ENCODE measurements at regions not wholly inside any gene's neighbourhood (a gene's known extent, or its start where the extent isn't known, plus 50 kb on each side); places are given as distances from the start of the nearest gene placed in this dataset.

DNA sequence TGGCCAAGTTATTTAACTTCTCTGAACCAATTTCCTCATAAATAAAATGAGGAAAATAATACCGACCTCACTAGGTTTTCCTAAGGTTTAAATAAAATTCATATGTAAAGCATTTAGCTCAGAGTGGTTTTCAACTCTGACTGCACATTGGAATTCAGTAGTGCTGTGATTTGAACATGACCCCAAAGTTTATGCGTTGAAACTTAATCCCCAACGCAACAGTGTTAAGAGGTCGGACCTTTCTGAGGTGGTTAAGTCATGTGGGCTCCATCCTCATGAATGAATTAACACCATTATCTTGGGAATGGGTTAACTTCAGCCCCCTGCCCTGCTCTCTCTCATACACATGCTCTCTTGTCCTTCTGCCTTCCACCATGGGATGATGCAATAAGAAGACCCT is 322.2 kb downstream of the AASDHPPT start:
- DNase-seq, result no peak
- H3K27me3 ChIP-seq, result no peaks in the 10 kb centered on the region

DNA sequence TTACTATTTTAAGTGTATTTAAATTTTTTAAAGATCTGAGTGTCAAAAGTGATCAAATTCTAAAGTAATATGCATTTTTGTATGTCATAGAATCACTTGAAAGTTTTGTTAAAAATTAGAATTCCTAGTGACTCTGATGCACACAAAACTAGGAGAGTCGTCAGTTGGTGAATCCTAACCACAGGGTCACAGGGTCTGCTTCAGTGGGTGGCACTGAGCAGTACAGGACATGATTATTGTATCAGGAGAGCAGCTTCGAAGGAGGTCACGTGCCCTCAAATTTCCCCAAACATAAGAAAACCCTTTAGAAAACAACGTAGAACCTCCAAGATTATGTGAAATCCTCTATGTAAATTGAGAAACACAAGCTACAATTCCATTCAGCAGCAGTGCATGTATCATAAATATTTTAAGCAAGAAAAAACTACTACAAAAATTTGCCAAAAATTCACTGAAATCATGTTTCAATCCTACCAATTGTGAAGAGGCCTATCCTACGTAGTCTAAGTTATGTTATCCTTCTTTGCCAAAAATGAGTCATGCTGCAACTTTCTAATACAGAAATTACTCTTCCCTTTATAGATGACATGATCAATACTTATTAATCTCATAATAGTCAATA is 323.6 kb downstream of the AASDHPPT start:
- H3K27me3 ChIP-seq, result no peaks in the 10 kb centered on the region
- no peaks in the 10 kb centered on the region for H3K9me3 ChIP-seq
- no peaks in the 10 kb centered on the region for H3K36me3 ChIP-seq
- H3K4me3 ChIP-seq, result no peak overlapping the region
- DNase-seq, result no peak
- no peaks in the 10 kb centered on the region for H3K4me1 ChIP-seq
- H3K27ac ChIP-seq, result no peak overlapping the region
- TF ChIP-seq, protein P1, sequence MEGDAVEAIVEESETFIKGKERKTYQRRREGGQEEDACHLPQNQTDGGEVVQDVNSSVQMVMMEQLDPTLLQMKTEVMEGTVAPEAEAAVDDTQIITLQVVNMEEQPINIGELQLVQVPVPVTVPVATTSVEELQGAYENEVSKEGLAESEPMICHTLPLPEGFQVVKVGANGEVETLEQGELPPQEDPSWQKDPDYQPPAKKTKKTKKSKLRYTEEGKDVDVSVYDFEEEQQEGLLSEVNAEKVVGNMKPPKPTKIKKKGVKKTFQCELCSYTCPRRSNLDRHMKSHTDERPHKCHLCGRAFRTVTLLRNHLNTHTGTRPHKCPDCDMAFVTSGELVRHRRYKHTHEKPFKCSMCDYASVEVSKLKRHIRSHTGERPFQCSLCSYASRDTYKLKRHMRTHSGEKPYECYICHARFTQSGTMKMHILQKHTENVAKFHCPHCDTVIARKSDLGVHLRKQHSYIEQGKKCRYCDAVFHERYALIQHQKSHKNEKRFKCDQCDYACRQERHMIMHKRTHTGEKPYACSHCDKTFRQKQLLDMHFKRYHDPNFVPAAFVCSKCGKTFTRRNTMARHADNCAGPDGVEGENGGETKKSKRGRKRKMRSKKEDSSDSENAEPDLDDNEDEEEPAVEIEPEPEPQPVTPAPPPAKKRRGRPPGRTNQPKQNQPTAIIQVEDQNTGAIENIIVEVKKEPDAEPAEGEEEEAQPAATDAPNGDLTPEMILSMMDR (IDR thresholded peaks at IDR 0.05), result no peak
- no peak for TF ChIP-seq POLR2A (IDR thresholded peaks at IDR 0.05)

More for the DNA sequence above, 322.2 kb downstream of the AASDHPPT start:
- H3K27ac ChIP-seq, result no peak overlapping the region
- no peak for TF ChIP-seq POLR2A (IDR thresholded peaks at IDR 0.05)
- TF ChIP-seq, protein P1 (IDR thresholded peaks at IDR 0.05), result no peak
- no peak overlapping the region for H3K4me3 ChIP-seq
- H3K36me3 ChIP-seq, result no peaks in the 10 kb centered on the region
- H3K4me1 ChIP-seq, result no peaks in the 10 kb centered on the region
- no peaks in the 10 kb centered on the region for H3K9me3 ChIP-seq

- Histone ChIP-seq H3K27me3 (no peaks in the 10 kb centered on the region), H3K9me3 (no peaks in the 10 kb centered on the region), H3K4me1 (no peaks in the 10 kb centered on the region), H3K36me3 (no peaks in the 10 kb centered on the region), H3K27ac (no peak overlapping the region), H3K4me3 (no peak overlapping the region)
- DNase-seq, result no peak
- TF ChIP-seq, protein P1 (IDR thresholded peaks at IDR 0.05), result no peak
- TF ChIP-seq POLR2A (IDR thresholded peaks at IDR 0.05), result no peak
These were observed 326.3 kb downstream of the AASDHPPT start for GRCh38 chr11:106403751-106404150.

- Histone ChIP-seq H3K36me3 (no peaks in the 10 kb centered on the region), H3K4me1 (no peaks in the 10 kb centered on the region), H3K27ac (no peak overlapping the region), H3K4me3 (no peak overlapping the region), H3K27me3 (no peaks in the 10 kb centered on the region), H3K9me3 (no peaks in the 10 kb centered on the region)
- TF ChIP-seq POLR2A (IDR thresholded peaks at IDR 0.05), result no peak
- TF ChIP-seq, protein P1 (IDR thresholded peaks at IDR 0.05), result no peak
- no peak for DNase-seq
These were observed 331.8 kb downstream of the AASDHPPT start for GRCh38 chr11:106409222-106409621.

DNA sequence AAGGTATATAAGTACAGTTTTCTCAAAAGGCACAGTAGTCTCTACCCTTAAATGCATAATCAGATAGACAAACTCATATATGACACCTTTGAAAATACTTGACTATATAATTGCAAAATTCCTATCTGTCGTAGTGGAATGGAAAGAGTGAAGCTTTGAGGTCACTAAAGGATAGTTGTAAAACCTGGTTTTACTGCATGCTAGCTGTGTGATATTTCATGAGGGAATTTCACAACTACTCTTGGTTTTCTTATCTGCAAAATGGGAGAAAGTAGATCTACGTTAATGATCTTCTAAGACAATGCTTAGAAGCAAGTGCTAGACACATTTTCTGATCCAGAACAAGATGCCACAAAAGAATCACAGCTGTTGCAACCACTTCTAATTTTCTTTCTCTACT is 332.2 kb downstream of the AASDHPPT start:
- no peak overlapping the region for H3K27ac ChIP-seq
- no peak for TF ChIP-seq POLR2A (IDR thresholded peaks at IDR 0.05)
- TF ChIP-seq, protein P1 (IDR thresholded peaks at IDR 0.05), result no peak
- no peak for DNase-seq
- no peaks in the 10 kb centered on the region for H3K9me3 ChIP-seq
- no peak overlapping the region for H3K4me3 ChIP-seq
- no peaks in the 10 kb centered on the region for H3K36me3 ChIP-seq
- no peaks in the 10 kb centered on the region for H3K4me1 ChIP-seq
- no peaks in the 10 kb centered on the region for H3K27me3 ChIP-seq

GRCh38 chr11:106410902-106411301 is 333.4 kb downstream of the AASDHPPT start:
- no peak for DNase-seq
- H3K27me3 ChIP-seq, result no peaks in the 10 kb centered on the region
- no peaks in the 10 kb centered on the region for H3K4me1 ChIP-seq
- H3K4me3 ChIP-seq, result no peak overlapping the region
- TF ChIP-seq, protein P1 (IDR thresholded peaks at IDR 0.05), result no peak
- no peak for TF ChIP-seq POLR2A (IDR thresholded peaks at IDR 0.05)
- H3K27ac ChIP-seq, result no peak overlapping the region
- H3K36me3 ChIP-seq, result no peaks in the 10 kb centered on the region
- H3K9me3 ChIP-seq, result no peaks in the 10 kb centered on the region
